H1 (cell line): ENCODE measurements at regions not wholly inside any gene's neighbourhood (a gene's known extent, or its start where the extent isn't known, plus 50 kb on each side); places are given as distances from the start of the nearest gene placed in this dataset.

Experiments
- BRCA1 ChIP-seq: IDR thresholded peaks from 2 replicates; pipeline ENCODE4 v1.6.1; 2012; ENCODE audit warnings: low read depth, low read length, improper control_type of control experiment
- CEBPB ChIP-seq: IDR thresholded peaks from 2 replicates; pipeline ENCODE4 v1.6.1; 2012; ENCODE audit warnings: low read depth, low read length
- CTCF ChIP-seq, 3 experiments: IDR thresholded peaks; 1 replicate in 2 of 3; 2 replicates in 1 of 3; pipeline versions ENCODE4 v1.5.1 to v1.6.1; 2011; ENCODE audit warnings: low read length in 3 of 3, mild to moderate bottlenecking in 3 of 3, inconsistent platforms in 2 of 3, low read depth in 1 of 3, moderate library complexity in 1 of 3; ENCODE audit not compliant: insufficient read depth in 1 of 3; ENCODE audit errors: control extremely low read depth in 1 of 3
- EP300 ChIP-seq, 2 experiments: IDR thresholded peaks; 1 replicate in 1 of 2; 2 replicates in 1 of 2; pipeline ENCODE4 v1.6.1; 2011 to 2012; ENCODE audit warnings: low read depth in 2 of 2, low read length in 2 of 2, mild to moderate bottlenecking in 2 of 2, borderline replicate concordance in 1 of 2, inconsistent platforms in 1 of 2, moderate library complexity in 1 of 2
- FOSL1 ChIP-seq: IDR thresholded peaks from 2 replicates; pipeline ENCODE4 v1.6.1; 2011; ENCODE audit warnings: mild to moderate bottlenecking, low read depth, low read length, moderate library complexity; ENCODE audit not compliant: insufficient read depth
- GTF2F1 ChIP-seq: IDR thresholded peaks from 2 replicates; pipeline ENCODE4 v1.6.1; 2012; ENCODE audit warnings: low read depth, low read length, improper control_type of control experiment, borderline replicate concordance
- HDAC2 ChIP-seq, 2 experiments: fragments of 300-600 bp in 1 of 2; sonication (generic) in 1 of 2; IDR thresholded peaks; 2 replicates each; pipeline ENCODE4 v1.6.1; 2011 to 2012; ENCODE audit warnings: low read depth in 2 of 2, low read length in 2 of 2, mild to moderate bottlenecking in 2 of 2, moderate library complexity in 2 of 2, borderline replicate concordance in 1 of 2, inconsistent platforms in 1 of 2
- PHF8 ChIP-seq: fragments of 200-600 bp; sonication (generic); conservative IDR thresholded peaks from 2 replicates; pipeline ENCODE4 v1.7.1; 2012; ENCODE audit warnings: low read depth, mild to moderate bottlenecking, inconsistent platforms, low read length, moderate library complexity
- SP1 ChIP-seq: IDR thresholded peaks from 2 replicates; pipeline ENCODE4 v1.6.1; 2011; ENCODE audit warnings: low read depth, low read length
- SRF ChIP-seq: IDR thresholded peaks from 2 replicates; pipeline ENCODE4 v1.6.1; 2011; ENCODE audit warnings: mild to moderate bottlenecking, low read depth, low read length, moderate library complexity
- TAF1 ChIP-seq: IDR thresholded peaks from 2 replicates; pipeline ENCODE4 v1.6.1; 2011; ENCODE audit warnings: mild to moderate bottlenecking, low read depth, low read length
- TF ChIP-seq, protein P1 (sequence below): IDR thresholded peaks from 2 replicates; pipeline ENCODE4 v1.6.1; 2012; ENCODE audit warnings: inconsistent platforms
- TF ChIP-seq, protein P2 (sequence below): IDR thresholded peaks from 2 replicates; pipeline ENCODE4 v1.6.1; 2011; ENCODE audit warnings: low read depth, mild to moderate bottlenecking, low read length; ENCODE audit not compliant: insufficient read depth

GRCh38 chr16:63129411-63130125, 1093.3 kb upstream of the CDH8 start:
- TF ChIP-seq, protein P1, sequence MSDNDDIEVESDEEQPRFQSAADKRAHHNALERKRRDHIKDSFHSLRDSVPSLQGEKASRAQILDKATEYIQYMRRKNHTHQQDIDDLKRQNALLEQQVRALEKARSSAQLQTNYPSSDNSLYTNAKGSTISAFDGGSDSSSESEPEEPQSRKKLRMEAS: no peak
- TF ChIP-seq SRF (no peak), CEBPB (no peak), PHF8 (no peak), CTCF (IDR thresholded peaks at IDR 0.05; ENCODE audit: control extremely low read depth in 1 of 3, insufficient read depth in 1 of 3, low read depth in 1 of 3, low read length in 3 of 3) (no peak), HDAC2 (IDR thresholded peaks at IDR 0.05; ENCODE audit: borderline replicate concordance in 1 of 2, low read depth in 2 of 2, low read length in 2 of 2) (no peak), TAF1 (no peak), FOSL1 (no peak), EP300 (IDR thresholded peaks at IDR 0.05; ENCODE audit: borderline replicate concordance in 1 of 2, low read depth in 2 of 2, low read length in 2 of 2) (no peak), BRCA1 (no peak), SP1 (no peak), GTF2F1 (no peak)
- TF ChIP-seq, protein P2, sequence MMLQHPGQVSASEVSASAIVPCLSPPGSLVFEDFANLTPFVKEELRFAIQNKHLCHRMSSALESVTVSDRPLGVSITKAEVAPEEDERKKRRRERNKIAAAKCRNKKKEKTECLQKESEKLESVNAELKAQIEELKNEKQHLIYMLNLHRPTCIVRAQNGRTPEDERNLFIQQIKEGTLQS: no peak
